ENCODE measurements at regions not wholly inside any gene's neighbourhood (a gene's known extent, or its start where the extent isn't known, plus 50 kb on each side); places are given as distances from the start of the nearest gene placed in this dataset.

DNA sequence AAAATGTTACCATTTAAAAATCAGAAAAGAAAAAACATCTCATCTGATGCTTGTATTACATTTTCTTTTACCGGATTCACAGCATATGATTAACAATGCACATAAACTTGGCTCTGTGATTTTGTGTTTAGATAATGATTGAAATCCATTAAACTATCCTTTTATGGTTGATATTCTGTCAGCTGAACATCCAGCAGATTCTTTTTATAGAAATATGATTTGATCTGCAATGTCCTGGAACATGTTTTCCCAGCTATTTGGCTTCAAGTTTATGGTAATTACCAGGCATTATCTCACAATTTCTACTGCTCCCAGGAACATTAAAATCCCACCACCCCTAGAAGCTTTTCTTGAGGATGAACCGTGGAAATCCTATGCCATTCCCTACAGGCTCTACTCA lies 205.7 kb upstream of the TET2 start (continued):
- TF ChIP-seq CREM (IDR thresholded peaks at IDR 0.05; ENCODE audit: low read depth) = no peak

DNA sequence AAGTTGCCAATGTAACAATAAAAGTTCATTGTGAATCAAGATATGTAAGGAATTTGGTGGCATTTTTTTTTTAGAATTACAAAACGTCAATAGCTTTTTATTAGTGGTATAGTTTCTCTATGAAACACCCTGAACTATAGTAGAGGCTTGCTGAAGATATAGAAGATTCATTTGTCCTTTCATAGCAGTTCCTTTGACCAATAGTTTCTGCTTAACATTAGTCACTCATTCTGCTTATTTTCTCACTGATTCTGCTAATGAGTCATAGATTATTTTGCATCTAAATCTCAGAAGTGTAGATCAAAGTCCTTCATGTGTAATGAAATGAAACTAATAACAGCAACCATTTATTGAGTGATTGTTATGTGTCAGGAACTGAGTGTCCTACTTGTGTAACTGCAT lies 205.0 kb upstream of the TET2 start:
- Histone ChIP-seq H3K27me3 (replicated peaks in 1 of 2; ENCODE audit: control insufficient read depth in 2 of 2, insufficient read depth in 2 of 2, low read length in 1 of 2) (no peaks in the 10 kb centered on the region), H4K20me1 (ENCODE audit: control insufficient read depth, insufficient read depth) (no peaks in the 10 kb centered on the region), H3K36me3 (ENCODE audit: control insufficient read depth in 2 of 2, insufficient read depth in 2 of 2, low read length in 1 of 2) (no peaks in the 10 kb centered on the region), H3K4me3 (no peak overlapping the region), H3K4me1 (ENCODE audit: control insufficient read depth, insufficient read depth, low read length) (no peaks in the 10 kb centered on the region), H3K9me3 (replicated peaks; ENCODE audit: control insufficient read depth, insufficient read depth, low read length) (peaks cover 6% of the 10 kb centered on the region), H3K79me2 (ENCODE audit: control insufficient read depth, insufficient read depth, low read length) (no peaks in the 10 kb centered on the region), H3K27ac (ENCODE audit: control insufficient read depth, insufficient read depth) (no peak overlapping the region), H3K4me2 (ENCODE audit: control insufficient read depth, insufficient read depth) (no peak overlapping the region), H3K9ac (ENCODE audit: control insufficient read depth, insufficient read depth, low read length) (no peak overlapping the region), H2AFZ (ENCODE audit: control insufficient read depth, low read depth, low read length) (no peak overlapping the region; the same call in 1 of the 2 replicates)
- intact Hi-C loops (cut with micrococcal nuclease; ENCODE audit: unreplicated experiment) = loop anchor here (2.0 kb wide), 1 partner anchor 25 kb away; no protein-coding TSS in a partner anchor
- SMC1A ChIA-PET (ENCODE audit: uncharacterized antibody, unreplicated experiment) = interaction anchor here (0.8 to 3.3 kb wide), 2 partner anchors 12 to 364 kb away, joined by 3 to 14 read pairs; no protein-coding TSS in a partner anchor
- POLR2A ChIA-PET = no interaction called here
- DNase-seq (ENCODE audit: low read depth, low spot score) = peak; percentile 37
- RAD21 ChIA-PET (ENCODE audit: unreplicated experiment) = interaction anchor here (2.0 kb wide), 1 partner anchor 24 kb away, joined by 5 read pairs; no protein-coding TSS in a partner anchor
- CTCF ChIA-PET = interaction anchor here (0.7 to 1.5 kb wide), 2 partner anchors 10 to 12 kb away, joined by 4 read pairs; no protein-coding TSS in a partner anchor
- no TSS peak for BruUV-seq (replicated peaks)
- peak; percentile 47 for FAIRE-seq
- in situ Hi-C loops (cut with MboI) = no loop called here
- ATAC-seq = peak; percentile 80
- 0% methylated on average over 1 of the region's 1 CpG for WGBS (ENCODE audit: insufficient coverage, insufficient replicate concordance, low lambda C conversion rate, missing lambda C conversion rate)
- TF ChIP-seq ZNF592 (IDR thresholded peaks at IDR 0.05) (no peak), ZSCAN29 (IDR thresholded peaks at IDR 0.05) (no peak), ETV6 (conservative IDR thresholded peaks at IDR 0.05 in 1 of 2, IDR thresholded peaks at IDR 0.05 in 1 of 2; ENCODE audit: borderline replicate concordance in 1 of 2, low read depth in 1 of 2) (no peak), FOS (IDR thresholded peaks at IDR 0.05; ENCODE audit: borderline replicate concordance, extremely low read depth, insufficient read length) (no peak), SUZ12 (IDR thresholded peaks at IDR 0.05; ENCODE audit: unreplicated experiment) (no peak), RUNX3 (IDR thresholded peaks at IDR 0.05; ENCODE audit: low read length) (peak; percentile 13; the same call in 1 of the 2 replicates), SREBF1 (IDR thresholded peaks at IDR 0.05; ENCODE audit: low read length) (no peak), JUNB (IDR thresholded peaks at IDR 0.05) (peak; percentile 83), SIN3A (IDR thresholded peaks at IDR 0.05; ENCODE audit: low read depth, low read length) (no peak), NFIC (IDR thresholded peaks at IDR 0.05; ENCODE audit: low read depth, low read length) (peak; percentile 56; the same call in 1 of the 2 replicates), NRF1 (conservative IDR thresholded peaks at IDR 0.05; ENCODE audit: low read depth, low read length) (no peak), NFYB (IDR thresholded peaks at IDR 0.05; ENCODE audit: insufficient read depth, low read depth, low read length) (no peak), RAD51 (IDR thresholded peaks at IDR 0.05) (no peak), CHD1 (IDR thresholded peaks at IDR 0.05; ENCODE audit: low read depth, low read length) (no peak), ATF7 (IDR thresholded peaks at IDR 0.05; ENCODE audit: low read depth) (peak; percentile 40; the same call in 1 of the 2 replicates), FOXM1 (IDR thresholded peaks at IDR 0.05; ENCODE audit: low read depth, low read length) (no peak), KLF5 (IDR thresholded peaks at IDR 0.05; ENCODE audit: partially characterized antibody) (no peak), SMARCA5 (IDR thresholded peaks at IDR 0.05) (no peak), DPF2 (IDR thresholded peaks at IDR 0.05) (no peak)
- TF ChIP-seq, protein P1, sequence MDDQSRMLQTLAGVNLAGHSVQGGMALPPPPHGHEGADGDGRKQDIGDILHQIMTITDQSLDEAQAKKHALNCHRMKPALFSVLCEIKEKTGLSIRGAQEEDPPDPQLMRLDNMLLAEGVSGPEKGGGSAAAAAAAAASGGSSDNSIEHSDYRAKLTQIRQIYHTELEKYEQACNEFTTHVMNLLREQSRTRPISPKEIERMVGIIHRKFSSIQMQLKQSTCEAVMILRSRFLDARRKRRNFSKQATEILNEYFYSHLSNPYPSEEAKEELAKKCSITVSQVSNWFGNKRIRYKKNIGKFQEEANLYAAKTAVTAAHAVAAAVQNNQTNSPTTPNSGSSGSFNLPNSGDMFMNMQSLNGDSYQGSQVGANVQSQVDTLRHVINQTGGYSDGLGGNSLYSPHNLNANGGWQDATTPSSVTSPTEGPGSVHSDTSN (IDR thresholded peaks at IDR 0.05; ENCODE audit: insufficient replicate concordance, low read depth, low read length) = no peak

All from GM12878 (cell line).